ENCODE measurements at regions not wholly inside any gene's neighbourhood (a gene's known extent, or its start where the extent isn't known, plus 50 kb on each side); places are given as distances from the start of the nearest gene placed in this dataset.
"Not testable (repeated sequence)": the region's sequence is repeated elsewhere in the genome, so short reads cannot be mapped to it uniquely, and the experiment has no call there.

DNA sequence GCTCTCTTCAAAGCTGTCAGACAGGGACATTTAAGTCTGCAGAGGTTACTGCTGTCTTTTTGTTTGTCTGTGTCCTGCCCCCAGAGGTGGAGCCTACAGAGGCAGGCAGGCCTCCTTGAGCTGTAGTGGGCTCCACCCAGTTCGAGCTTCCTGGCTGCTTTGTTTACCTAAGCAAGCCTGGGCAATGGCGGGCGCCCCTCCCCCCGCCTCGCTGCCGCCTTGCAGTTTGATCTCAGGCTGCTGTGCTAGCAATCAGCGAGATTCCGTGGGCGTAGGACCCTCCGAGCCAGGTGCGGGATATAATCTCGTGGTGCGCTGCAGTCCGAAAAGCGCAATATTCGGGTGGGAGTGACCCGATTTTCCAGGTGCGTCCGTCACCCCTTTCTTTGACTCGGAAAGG is 116.6 kb downstream of the PRL start:
- peaks cover 5 to 14% of the 10 kb centered on the region in 2 donors for H3K9me3 ChIP-seq (ENCODE audit: control insufficient read depth in 1 of 2, low read length in 2 of 2)
- H3K27me3 ChIP-seq (ENCODE audit: low read depth, low read length); H3K4me3 ChIP-seq (ENCODE audit: low read depth in 1 of 2, low read length in 2 of 2); H3K27ac ChIP-seq (ENCODE audit: low read length); H3K36me3 ChIP-seq (ENCODE audit: control insufficient read depth in 1 of 2, insufficient read depth in 2 of 2, low read length in 2 of 2); H3K4me1 ChIP-seq (ENCODE audit: control insufficient read depth in 1 of 2, insufficient read depth in 2 of 2, low read length in 2 of 2): not testable (repeated sequence)

DNA sequence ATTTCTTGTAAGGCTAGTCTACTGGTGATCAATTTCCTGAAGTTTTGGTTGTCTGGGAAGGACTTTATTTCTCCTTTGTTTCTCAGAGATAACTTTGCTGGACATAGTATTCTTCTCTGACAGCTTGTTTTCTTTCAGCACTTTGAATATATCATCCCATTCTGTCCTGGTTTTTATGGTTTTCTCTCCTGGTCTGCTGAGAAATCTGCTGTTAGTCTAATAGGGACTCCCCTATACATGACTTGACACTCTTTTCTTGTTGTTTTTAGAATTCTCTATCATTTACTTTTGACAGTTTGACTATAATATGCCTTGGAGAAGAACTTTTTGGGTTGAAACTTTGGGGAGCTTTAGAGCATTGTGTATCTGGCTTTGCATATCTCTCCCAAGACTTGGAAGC is 112.5 kb downstream of the PRL start:
- Histone ChIP-seq H3K27me3 (ENCODE audit: low read depth, low read length) (no peaks in the 10 kb centered on the region), H3K4me1 (ENCODE audit: control insufficient read depth in 1 of 2, insufficient read depth in 2 of 2, low read length in 2 of 2) (no peaks in the 10 kb centered on the region), H3K9me3 (ENCODE audit: control insufficient read depth in 1 of 2, low read length in 2 of 2) (peaks cover 5 to 16% of the 10 kb centered on the region in 2 donors), H3K27ac (ENCODE audit: low read length) (no peak overlapping the region), H3K4me3 (ENCODE audit: low read depth in 1 of 2, low read length in 2 of 2) (no peak overlapping the region), H3K36me3 (ENCODE audit: control insufficient read depth in 1 of 2, insufficient read depth in 2 of 2, low read length in 2 of 2) (no peaks in the 10 kb centered on the region)

DNA sequence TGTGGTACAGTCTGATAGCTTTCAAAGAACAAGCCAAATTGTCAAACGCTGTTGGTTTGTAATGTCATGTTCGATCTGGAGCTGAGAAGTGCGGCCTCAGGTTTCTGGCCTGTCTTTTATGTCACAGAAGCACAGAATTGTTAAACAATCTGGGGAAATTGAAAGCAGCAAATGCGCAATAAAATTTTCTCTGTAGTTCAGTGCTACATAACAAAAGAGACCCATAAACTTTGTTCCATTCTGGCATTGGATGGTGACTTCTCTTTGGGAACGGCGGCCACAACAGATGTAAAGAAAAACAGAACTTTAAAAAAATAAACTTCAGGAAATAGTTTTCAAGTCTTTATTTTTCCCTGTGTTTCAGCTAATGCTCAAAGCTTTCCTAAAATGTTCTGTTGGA is 106.9 kb downstream of the PRL start:
- H3K4me1 ChIP-seq (ENCODE audit: control insufficient read depth in 1 of 2, insufficient read depth in 2 of 2, low read length in 2 of 2) = no peaks in the 10 kb centered on the region
- no peaks in the 10 kb centered on the region for H3K36me3 ChIP-seq (ENCODE audit: control insufficient read depth in 1 of 2, insufficient read depth in 2 of 2, low read length in 2 of 2)
- H3K9me3 ChIP-seq (ENCODE audit: control insufficient read depth in 1 of 2, low read length in 2 of 2) = peaks cover 0 to 4% of the 10 kb centered on the region in 2 donors
- H3K4me3 ChIP-seq (ENCODE audit: low read depth in 1 of 2, low read length in 2 of 2) = no peak overlapping the region
- H3K27ac ChIP-seq (ENCODE audit: low read length) = no peak overlapping the region
- H3K27me3 ChIP-seq (ENCODE audit: low read depth, low read length) = no peaks in the 10 kb centered on the region

DNA sequence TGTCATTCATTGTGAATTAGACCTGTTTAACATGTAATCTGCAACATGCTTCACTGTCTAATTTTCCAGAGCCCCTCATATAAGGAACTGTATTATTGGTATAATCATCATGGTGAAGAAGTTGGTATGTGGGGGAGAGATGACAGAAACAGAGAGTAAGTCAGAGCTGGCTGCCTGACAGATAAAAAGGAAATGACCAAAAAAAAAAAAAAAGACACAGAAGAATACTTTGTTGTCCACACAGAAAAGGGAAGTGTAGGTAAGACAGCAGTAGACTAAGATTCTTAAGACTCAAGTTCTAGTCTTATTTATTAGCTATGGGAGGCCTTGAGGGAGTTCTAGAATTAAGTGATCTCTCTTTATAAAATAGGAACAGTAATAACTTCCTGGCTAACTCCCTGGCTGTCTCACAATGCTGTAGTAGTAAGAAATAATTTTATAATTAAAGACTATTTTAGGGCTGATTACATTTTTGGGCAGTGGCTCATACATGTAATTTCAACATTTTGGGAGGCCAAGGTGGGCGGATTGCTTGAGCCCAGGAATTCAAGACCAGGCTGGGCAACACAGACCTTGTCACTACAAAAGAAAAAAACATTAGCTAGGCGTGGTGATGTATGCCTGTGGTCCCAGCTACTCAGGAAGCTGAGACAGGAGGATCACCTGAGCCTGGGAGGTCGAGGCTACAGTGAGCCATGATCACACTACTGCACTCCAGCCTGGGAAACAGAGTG is 102.5 kb downstream of the PRL start:
- H3K9me3 ChIP-seq (ENCODE audit: control insufficient read depth in 1 of 2, low read length in 2 of 2) = no peaks in the 10 kb centered on the region
- no peak overlapping the region for H3K4me3 ChIP-seq (ENCODE audit: low read depth in 1 of 2, low read length in 2 of 2)
- H3K27me3 ChIP-seq (ENCODE audit: low read depth, low read length) = no peaks in the 10 kb centered on the region
- no peaks in the 10 kb centered on the region for H3K4me1 ChIP-seq (ENCODE audit: control insufficient read depth in 1 of 2, insufficient read depth in 2 of 2, low read length in 2 of 2)
- H3K27ac ChIP-seq (ENCODE audit: low read length) = no peak overlapping the region
- no peaks in the 10 kb centered on the region for H3K36me3 ChIP-seq (ENCODE audit: control insufficient read depth in 1 of 2, insufficient read depth in 2 of 2, low read length in 2 of 2)

DNA sequence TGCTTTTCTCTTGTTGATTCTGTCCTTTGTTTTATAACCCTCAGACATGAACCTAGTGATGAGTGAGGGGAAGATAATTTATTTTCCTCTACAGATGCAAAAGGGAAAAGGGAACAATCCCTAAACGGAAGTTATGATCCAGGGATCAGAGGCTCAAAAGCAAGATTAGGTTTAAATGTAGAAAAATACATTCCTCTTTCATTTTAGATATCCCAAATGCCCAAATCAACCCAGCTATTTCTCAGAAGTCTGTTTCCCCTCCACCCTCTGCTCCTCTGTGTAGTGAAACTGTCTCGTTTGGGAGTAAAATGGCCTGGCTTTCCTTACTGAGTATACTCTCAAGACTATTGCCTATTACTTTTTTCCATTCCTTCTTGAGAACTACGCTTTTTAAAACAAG is 97.1 kb downstream of the PRL start:
- Histone ChIP-seq H3K36me3 (ENCODE audit: control insufficient read depth in 1 of 2, insufficient read depth in 2 of 2, low read length in 2 of 2) (no peaks in the 10 kb centered on the region), H3K4me3 (ENCODE audit: low read depth in 1 of 2, low read length in 2 of 2) (no peak overlapping the region), H3K9me3 (ENCODE audit: control insufficient read depth in 1 of 2, low read length in 2 of 2) (no peaks in the 10 kb centered on the region), H3K27me3 (ENCODE audit: low read depth, low read length) (no peaks in the 10 kb centered on the region), H3K27ac (ENCODE audit: low read length) (no peak overlapping the region), H3K4me1 (ENCODE audit: control insufficient read depth in 1 of 2, insufficient read depth in 2 of 2, low read length in 2 of 2) (no peaks in the 10 kb centered on the region)

DNA sequence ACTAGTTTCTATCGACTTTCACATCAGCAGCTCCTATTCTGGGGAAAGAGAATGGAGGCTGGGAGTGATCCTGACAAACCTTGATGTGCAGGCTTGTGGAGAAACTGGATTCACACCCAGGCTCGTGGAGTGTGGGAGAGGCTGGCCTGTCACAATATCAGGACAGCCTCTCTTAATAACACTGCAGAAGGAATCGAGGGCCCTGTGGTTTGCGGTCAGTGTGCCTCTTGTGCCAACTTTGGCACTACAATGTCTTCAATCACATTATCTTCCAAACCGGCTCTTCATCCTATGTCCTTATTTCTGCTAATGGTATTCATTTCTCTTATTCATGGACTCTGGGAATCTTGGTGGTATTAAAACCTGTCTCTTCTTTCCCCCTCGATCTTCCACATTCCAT is 92.7 kb downstream of the PRL start:
- Histone ChIP-seq H3K27me3 (ENCODE audit: low read depth, low read length) (no peaks in the 10 kb centered on the region), H3K9me3 (ENCODE audit: control insufficient read depth in 1 of 2, low read length in 2 of 2) (no peaks in the 10 kb centered on the region), H3K36me3 (ENCODE audit: control insufficient read depth in 1 of 2, insufficient read depth in 2 of 2, low read length in 2 of 2) (no peaks in the 10 kb centered on the region), H3K27ac (ENCODE audit: low read length) (no peak overlapping the region), H3K4me3 (ENCODE audit: low read depth in 1 of 2, low read length in 2 of 2) (no peak overlapping the region), H3K4me1 (ENCODE audit: control insufficient read depth in 1 of 2, insufficient read depth in 2 of 2, low read length in 2 of 2) (no peaks in the 10 kb centered on the region)

DNA sequence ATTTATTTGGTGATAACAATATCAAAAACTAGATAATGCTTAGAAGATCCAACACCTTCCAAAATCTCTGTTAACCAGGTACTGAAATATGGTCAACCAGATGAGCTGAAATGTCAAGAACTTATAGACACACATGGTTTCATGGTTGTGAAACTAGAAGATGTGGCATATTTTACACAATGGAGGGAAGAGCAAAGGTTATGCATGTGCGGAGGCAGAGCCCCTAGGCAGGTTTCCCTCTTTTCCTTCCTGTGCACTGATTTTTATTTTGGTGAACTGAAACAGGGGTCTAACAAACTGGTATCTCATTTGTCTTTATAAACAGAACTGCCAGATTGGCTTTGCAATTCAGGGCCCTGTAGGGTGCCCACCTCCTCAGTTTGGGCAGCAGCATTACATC is 91.6 kb downstream of the PRL start:
- Histone ChIP-seq H3K4me1 (ENCODE audit: control insufficient read depth in 1 of 2, insufficient read depth in 2 of 2, low read length in 2 of 2) (no peaks in the 10 kb centered on the region), H3K27ac (ENCODE audit: low read length) (no peak overlapping the region), H3K27me3 (ENCODE audit: low read depth, low read length) (no peaks in the 10 kb centered on the region), H3K9me3 (ENCODE audit: control insufficient read depth in 1 of 2, low read length in 2 of 2) (no peaks in the 10 kb centered on the region), H3K36me3 (ENCODE audit: control insufficient read depth in 1 of 2, insufficient read depth in 2 of 2, low read length in 2 of 2) (no peaks in the 10 kb centered on the region), H3K4me3 (ENCODE audit: low read depth in 1 of 2, low read length in 2 of 2) (no peak overlapping the region)

DNA sequence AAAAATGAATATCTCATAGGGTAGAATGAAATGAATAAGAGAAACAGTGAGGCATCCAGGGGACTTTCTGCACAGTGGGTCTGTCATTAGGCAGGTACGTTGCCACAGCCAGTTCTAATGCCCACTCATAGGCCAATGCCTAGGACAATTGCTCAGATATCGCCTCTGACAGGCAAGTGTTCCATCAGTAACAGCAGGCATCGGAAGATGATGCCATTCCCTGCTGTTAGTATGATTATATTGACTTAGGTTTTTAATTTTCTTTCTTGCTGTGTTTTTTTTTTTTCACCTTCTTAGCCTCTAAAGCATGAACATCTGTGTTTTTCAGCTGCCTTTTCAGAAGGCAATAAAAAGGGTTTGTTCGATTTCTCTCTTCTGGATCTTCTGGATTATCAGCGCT is 90.7 kb downstream of the PRL start:
- Histone ChIP-seq H3K9me3 (ENCODE audit: control insufficient read depth in 1 of 2, low read length in 2 of 2) (no peaks in the 10 kb centered on the region), H3K4me3 (ENCODE audit: low read depth in 1 of 2, low read length in 2 of 2) (no peak overlapping the region), H3K27ac (ENCODE audit: low read length) (no peak overlapping the region), H3K27me3 (ENCODE audit: low read depth, low read length) (no peaks in the 10 kb centered on the region), H3K4me1 (ENCODE audit: control insufficient read depth in 1 of 2, insufficient read depth in 2 of 2, low read length in 2 of 2) (no peaks in the 10 kb centered on the region), H3K36me3 (ENCODE audit: control insufficient read depth in 1 of 2, insufficient read depth in 2 of 2, low read length in 2 of 2) (no peaks in the 10 kb centered on the region)

DNA sequence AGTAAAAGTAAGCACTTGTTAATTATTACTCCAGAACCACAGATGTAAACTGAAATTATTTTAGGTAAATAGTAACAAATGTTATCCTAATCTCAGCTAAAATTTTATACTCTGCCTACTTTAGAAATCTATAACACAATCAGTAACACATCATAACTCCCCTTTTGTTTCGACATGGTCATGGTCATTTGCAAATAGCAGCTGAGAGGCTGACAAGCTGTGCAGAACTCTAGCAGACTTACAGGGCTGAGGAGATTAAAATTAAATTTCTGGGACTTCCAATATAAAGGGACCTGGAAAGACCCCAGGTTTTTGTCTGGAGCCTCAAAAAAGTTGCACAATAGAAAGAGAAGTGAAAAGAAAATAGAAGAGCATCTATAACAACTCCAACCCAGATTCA is 88.8 kb downstream of the PRL start:
- Histone ChIP-seq H3K4me3 (ENCODE audit: low read depth in 1 of 2, low read length in 2 of 2) (no peak overlapping the region), H3K9me3 (ENCODE audit: control insufficient read depth in 1 of 2, low read length in 2 of 2) (no peaks in the 10 kb centered on the region), H3K4me1 (ENCODE audit: control insufficient read depth in 1 of 2, insufficient read depth in 2 of 2, low read length in 2 of 2) (no peaks in the 10 kb centered on the region), H3K27me3 (ENCODE audit: low read depth, low read length) (no peaks in the 10 kb centered on the region), H3K36me3 (ENCODE audit: control insufficient read depth in 1 of 2, insufficient read depth in 2 of 2, low read length in 2 of 2) (no peaks in the 10 kb centered on the region), H3K27ac (ENCODE audit: low read length) (no peak overlapping the region)

DNA sequence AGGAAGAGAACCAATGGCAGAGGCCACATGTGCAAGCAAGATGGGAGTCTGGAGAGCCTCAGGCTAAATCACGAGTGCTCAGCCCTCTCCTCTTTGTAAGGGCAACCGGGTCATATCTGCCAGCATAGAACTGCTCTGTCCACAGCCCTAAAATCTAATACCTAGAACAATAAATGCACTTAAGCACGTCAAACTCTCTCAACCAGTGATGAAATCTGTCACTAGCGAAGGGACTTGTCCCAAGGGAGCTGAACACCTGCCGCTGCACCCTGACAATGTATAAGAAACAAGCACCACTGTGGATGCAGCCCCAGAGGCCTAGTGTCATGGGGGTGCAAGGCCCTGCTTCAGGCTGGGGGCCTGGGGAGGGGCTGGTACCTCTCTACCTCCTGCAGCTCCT is 82.5 kb downstream of the PRL start:
- Histone ChIP-seq H3K27ac (ENCODE audit: low read length) (no peak overlapping the region), H3K27me3 (ENCODE audit: low read depth, low read length) (no peaks in the 10 kb centered on the region), H3K9me3 (ENCODE audit: control insufficient read depth in 1 of 2, low read length in 2 of 2) (no peaks in the 10 kb centered on the region), H3K4me3 (ENCODE audit: low read depth in 1 of 2, low read length in 2 of 2) (no peak overlapping the region), H3K36me3 (ENCODE audit: control insufficient read depth in 1 of 2, insufficient read depth in 2 of 2, low read length in 2 of 2) (no peaks in the 10 kb centered on the region), H3K4me1 (ENCODE audit: control insufficient read depth in 1 of 2, insufficient read depth in 2 of 2, low read length in 2 of 2) (no peaks in the 10 kb centered on the region)

DNA sequence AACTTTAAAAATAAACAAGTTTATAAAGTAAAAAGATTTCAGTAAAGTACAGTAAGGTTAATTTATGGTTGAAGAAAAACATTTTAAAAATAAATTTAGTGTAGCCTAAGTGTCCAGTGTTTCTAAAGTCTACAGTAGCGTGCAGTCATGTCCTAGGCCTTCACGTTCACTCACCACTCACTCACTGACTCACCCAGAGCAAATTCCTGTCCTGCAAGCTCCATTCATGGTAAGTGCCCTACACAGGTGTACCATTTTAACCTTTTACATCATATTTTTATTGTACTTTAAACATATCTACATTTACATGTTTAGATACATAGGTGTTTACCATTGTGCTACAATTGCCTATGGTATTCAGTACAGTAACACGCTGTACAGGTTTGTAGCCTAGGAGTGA is 81.4 kb downstream of the PRL start:
- not testable (repeated sequence) for H3K36me3 ChIP-seq (ENCODE audit: control insufficient read depth in 1 of 2, insufficient read depth in 2 of 2, low read length in 2 of 2); H3K27me3 ChIP-seq (ENCODE audit: low read depth, low read length); H3K4me3 ChIP-seq (ENCODE audit: low read depth in 1 of 2, low read length in 2 of 2); H3K9me3 ChIP-seq (ENCODE audit: control insufficient read depth in 1 of 2, low read length in 2 of 2); H3K27ac ChIP-seq (ENCODE audit: low read length); H3K4me1 ChIP-seq (ENCODE audit: control insufficient read depth in 1 of 2, insufficient read depth in 2 of 2, low read length in 2 of 2)

DNA sequence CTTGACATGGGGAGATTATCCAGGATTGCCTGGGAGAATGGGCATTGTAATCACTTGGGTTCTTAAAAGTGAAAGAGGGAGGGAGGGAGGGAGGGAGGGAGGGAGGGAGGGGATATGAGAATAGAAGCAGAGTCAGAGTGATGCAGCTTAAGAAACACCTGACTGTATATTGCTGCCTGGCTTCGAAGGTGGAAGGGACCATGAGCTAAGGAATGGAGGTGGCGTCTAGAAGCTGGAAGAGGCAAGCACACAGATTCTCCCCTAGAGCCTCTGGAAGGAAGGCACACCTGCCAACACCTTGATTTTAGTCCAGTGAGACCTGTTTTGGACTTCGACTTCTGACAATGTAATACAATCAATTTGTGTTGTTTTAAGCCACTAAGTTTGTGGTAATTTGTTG is 78.4 kb downstream of the PRL start:
- Histone ChIP-seq H3K9me3 (ENCODE audit: control insufficient read depth in 1 of 2, low read length in 2 of 2) (no peaks in the 10 kb centered on the region), H3K4me1 (ENCODE audit: control insufficient read depth in 1 of 2, insufficient read depth in 2 of 2, low read length in 2 of 2) (no peaks in the 10 kb centered on the region), H3K27ac (ENCODE audit: low read length) (no peak overlapping the region), H3K36me3 (ENCODE audit: control insufficient read depth in 1 of 2, insufficient read depth in 2 of 2, low read length in 2 of 2) (no peaks in the 10 kb centered on the region), H3K27me3 (ENCODE audit: low read depth, low read length) (no peaks in the 10 kb centered on the region), H3K4me3 (ENCODE audit: low read depth in 1 of 2, low read length in 2 of 2) (no peak overlapping the region)
